ENCODE measurements at regions not wholly inside any gene's neighbourhood (a gene's known extent, or its start where the extent isn't known, plus 50 kb on each side); places are given as distances from the start of the nearest gene placed in this dataset.

DNA sequence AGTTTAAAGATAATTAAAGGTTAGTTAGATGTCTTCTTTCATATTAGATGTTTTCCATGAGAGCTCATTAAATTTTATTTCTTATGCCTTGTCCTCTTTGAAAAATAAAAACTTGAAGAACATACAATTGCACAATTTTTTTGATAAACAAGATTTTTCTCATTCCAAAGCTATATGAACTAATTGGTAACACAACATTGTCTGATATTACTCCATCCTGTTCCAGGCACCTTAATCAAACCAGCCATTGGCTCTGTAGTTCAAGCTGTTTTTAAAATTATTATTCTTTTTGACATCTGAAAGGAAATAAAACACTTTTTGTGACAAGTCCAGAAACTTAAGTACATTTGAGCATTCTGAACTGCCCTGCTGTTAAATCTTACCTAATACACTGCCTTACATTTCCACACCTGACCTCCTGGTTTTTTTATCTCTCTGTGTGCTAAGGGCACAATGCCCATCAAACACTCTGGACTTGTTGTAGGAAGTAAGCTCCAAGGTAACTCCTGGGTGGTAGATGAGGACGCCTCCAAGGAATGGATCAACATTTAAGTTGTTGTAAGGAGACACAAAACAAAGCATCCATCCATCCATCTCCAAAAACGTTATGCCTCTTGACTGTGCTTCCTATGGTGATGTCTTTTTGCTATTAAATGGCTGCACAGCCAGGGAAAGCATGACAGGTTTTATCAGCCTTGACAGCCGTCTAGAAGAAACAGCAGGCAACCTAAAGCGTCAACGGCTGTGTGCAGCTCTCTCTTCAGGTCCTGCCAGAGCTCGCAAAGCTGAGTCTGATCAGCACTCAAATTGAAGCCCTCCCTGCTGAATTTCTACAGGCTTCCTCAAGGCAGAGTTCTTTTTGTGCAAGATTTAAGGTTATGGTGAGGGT lies 449.9 kb upstream of the FLRT2 start:
- DNase-seq (ENCODE audit: extremely low spot score, insufficient read length, low read depth) (no peak), FAIRE-seq (no peak)

DNA sequence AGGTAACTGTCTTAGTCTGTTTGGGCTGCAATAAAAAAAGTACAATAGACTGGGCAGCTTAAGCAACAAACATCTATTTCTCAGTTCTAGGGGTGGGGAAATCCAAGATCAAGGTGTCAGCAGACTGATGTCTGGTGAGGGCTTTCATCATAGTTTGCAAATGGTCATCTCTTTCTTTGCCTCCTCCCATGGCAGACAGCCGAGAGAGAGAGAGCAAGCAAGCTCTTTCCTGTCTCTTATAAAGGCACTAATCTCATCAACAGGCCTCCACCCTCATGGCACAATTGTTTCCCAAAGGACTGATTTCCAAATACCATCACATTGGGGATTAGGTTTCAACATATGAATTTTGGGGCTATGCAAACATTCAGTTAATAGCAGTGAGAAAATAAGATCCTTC lies 445.6 kb upstream of the FLRT2 start:
- DNase-seq (ENCODE audit: extremely low spot score, insufficient read length, low read depth): no peak
- no peak for FAIRE-seq

DNA sequence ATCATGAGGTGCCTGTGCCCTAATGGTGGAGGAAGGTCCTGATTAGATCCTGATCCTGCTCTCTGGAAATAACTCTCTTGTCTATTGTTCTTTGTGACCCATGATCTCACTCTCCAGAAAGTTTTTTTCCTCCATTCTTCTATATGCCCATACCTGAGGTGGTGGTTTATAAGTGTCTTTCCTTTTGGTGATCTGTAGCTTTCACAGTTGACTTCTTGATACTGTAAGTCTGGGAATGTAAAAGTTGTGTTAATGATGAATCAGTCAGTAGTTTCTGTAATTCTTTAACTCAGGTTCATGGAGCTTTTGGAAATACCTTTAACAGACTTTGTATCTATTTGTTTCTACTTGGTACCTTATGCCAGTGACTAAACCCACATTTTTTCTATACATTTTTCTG lies 444.0 kb upstream of the FLRT2 start:
- no peak for FAIRE-seq
- DNase-seq (ENCODE audit: extremely low spot score, insufficient read length, low read depth): no peak

DNA sequence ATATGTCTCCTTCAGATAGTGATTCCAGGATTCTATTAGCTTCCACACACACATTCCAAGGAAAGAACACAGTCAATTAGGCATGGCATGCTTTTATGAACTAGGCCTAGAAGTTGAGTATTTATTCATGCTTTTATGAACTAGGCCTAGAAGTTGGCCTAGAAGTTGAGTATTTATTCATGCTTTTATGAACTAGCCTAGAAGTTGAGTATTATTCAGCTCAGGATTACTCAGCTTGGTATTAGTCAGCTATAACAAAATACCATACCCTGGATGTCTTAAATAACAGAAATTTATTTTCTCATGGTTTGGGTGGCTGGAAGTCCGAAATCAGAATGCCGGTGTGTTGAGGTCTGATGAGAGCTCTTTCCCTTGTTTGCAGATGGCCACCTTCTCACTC lies 442.7 kb upstream of the FLRT2 start:
- FAIRE-seq (no peak), DNase-seq (ENCODE audit: extremely low spot score, insufficient read length, low read depth) (no peak)

DNA sequence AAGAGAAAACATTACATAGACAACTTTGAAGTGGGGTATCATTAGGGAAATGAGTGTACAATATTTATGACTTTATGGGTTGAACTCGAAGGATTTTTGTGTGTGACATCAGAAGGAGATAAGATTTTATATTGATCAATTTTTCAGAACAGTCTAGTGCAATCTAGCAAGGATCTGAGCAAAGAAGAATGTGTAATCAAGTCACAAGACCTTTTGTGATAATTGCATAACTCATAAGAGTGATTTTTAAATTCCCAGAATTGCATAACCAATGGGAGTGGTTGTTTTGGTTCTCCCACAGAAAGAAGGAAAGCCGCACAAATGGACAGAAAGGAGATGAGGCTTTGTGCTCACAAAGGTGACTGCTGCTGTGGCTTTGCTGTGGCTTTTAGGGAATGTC lies 441.8 kb upstream of the FLRT2 start:
- DNase-seq (ENCODE audit: extremely low spot score, insufficient read length, low read depth): no peak
- FAIRE-seq: no peak

DNA sequence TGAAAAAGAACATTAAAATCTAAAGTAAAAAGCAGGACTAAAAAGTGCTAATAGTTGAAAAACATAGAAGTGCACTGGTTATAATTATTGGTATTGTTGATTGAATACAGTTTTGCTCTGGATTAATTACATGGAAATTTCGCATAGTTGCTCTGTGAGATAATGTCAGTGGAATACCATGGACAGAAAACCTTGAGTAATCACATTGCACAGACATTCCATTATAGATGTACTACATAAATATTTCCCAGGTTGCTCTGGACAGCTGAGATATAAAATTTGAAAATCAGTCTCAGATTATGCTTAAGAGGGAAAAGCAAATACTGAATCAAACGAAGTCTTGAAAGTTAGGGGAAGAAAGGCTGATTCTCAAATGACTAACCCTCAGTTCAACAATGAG lies 439.3 kb upstream of the FLRT2 start:
- DNase-seq (ENCODE audit: extremely low spot score, insufficient read length, low read depth): no peak
- FAIRE-seq: no peak

DNA sequence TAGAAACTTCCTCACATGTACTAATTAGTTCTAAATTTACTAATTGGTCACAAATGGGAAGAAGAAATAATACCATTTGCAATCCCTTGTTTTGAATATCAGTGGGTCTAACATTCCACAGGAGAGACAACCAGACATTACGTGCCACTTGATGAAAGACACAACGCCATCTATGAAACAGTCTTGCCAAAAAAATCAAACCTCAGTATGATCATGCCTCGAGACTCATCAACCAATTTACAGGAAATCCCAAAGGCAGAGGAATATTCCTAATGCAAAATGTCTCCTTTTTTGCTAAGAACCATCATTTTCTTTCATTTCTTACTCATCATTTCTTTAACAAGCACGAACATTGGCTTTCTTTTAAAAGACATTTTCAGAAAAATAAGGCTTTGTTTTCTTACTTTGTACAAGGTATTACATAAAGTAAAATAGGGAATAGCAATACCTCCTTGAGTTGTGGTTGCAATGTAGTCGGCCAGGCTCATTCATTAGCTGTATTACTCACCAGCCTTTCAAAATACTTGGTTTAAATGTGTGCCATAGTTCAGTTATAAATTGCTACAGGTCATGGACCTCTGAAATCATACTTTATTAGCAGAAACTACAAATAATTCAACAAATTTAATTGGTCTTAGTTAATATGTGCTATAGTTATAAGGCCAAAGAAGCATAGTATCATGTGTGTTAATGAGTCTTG lies 436.2 kb upstream of the FLRT2 start:
- FAIRE-seq (no peak), DNase-seq (ENCODE audit: extremely low spot score, insufficient read length, low read depth) (no peak)

DNA sequence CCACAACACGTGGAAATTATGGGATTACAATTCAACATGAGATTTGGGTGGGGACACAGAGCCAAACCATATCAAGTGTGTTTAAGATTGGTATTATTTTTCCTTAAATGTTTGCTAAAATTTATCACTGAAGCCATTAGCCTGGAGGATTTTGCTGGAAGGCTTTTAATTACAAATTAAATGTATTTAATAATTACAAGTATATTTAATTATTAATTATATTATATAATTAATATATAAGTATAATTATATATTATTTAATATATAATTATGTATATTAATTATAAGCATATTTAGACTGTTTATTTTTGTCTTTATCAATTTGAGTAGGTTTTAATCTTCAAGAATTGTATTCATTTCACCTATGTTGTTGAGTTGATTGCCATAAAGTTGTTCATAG lies 427.4 kb upstream of the FLRT2 start:
- FAIRE-seq (no peak), DNase-seq (ENCODE audit: extremely low spot score, insufficient read length, low read depth) (no peak)

DNA sequence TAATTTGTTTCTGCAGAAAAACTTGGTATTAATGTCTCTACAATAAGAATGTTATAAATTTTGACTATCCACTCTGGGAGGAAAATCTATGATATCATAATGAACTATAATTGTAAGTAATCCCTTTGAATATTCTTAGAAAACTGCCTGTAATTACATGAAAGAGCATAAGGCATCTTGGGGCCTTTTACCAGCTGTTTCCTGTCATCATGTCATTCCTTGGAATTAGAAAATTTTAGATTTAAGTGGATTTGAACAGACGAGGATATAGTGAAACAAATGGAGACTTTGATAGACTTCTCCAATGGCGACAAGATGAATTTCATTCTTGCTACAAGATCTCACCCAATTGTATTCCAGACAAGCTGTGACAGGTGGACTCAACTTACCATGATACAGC lies 423.4 kb upstream of the FLRT2 start:
- no peak for FAIRE-seq
- DNase-seq (ENCODE audit: extremely low spot score, insufficient read length, low read depth): no peak

DNA sequence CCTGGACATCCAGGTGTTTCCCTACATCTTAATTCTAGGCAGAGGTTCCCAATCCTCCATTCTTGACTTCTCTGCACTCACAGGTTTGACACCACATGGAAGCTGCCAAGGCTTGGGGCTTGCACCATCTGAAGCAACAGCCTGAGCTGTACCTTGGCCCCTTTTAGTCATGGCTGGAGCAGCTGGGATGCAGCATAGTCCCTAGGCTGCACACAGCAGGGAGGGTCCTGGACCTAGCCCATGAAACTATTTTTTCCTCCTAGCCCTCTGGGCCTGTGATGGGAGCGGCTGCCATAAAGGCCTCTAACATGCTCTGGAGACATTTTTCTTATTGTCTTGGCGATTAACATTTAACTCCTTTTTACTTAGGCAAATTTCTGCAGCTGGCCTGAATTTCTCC lies 417.2 kb upstream of the FLRT2 start:
- FAIRE-seq (no peak), DNase-seq (ENCODE audit: extremely low spot score, insufficient read length, low read depth) (no peak)

DNA sequence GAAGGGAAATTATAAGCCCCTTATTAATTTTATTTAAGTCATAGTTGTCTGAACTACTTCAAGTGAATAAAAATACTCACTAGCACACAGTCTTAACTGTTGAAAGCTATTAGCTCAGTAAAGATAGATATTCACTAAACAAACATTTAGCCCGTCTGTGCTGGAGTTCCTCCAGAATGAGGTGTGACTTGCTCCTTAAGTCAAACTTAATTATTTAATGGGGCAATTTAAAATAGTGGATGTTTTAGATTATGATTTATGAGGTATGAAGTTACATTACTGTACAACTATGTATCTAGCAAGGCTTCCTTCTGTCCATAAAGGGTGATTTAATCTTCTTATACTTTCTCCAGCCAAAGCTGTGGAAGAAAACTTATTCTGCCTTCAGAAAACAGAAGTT lies 414.0 kb upstream of the FLRT2 start:
- FAIRE-seq: no peak
- no peak for DNase-seq (ENCODE audit: extremely low spot score, insufficient read length, low read depth)

DNA sequence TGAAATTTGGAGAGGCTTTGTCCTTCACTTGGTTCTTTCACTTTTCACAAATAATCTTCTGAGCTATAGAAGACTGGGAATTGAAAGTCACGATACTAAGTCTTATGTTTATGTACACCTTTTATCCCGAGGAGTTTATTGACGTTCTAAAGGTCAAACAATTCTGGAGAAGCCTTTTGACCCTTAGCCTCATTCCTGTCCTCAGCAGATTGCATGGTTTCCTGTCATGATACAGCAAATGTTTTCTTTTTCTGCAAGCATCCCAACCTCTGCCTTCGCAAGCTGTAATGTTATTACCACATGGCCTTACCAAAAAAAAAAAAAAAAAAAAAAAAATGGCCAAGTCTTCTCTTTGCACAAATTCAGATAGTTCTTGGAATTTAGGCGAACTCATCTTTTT lies 411.7 kb upstream of the FLRT2 start:
- FAIRE-seq: no peak
- no peak for DNase-seq (ENCODE audit: extremely low spot score, insufficient read length, low read depth)

DNA sequence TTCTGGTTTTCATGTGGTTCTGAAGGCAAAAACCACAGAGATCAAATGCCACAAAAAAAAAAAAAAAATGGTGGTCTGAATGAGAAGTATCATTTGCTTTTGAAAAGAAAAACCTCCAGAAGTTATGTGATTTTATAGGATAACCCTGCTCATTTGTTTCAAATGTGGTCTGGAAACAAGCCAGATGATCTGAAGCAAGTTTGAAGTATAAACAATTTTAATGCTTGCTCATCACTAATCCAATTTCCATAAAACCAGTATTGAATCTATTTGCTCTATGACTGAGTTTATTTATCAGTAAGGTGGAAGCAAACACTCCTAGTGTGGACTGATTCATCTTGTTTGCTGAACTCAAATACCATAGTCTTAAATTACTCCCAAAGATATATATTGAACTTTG lies 407.3 kb upstream of the FLRT2 start:
- no peak for DNase-seq (ENCODE audit: extremely low spot score, insufficient read length, low read depth)
- FAIRE-seq: no peak

DNA sequence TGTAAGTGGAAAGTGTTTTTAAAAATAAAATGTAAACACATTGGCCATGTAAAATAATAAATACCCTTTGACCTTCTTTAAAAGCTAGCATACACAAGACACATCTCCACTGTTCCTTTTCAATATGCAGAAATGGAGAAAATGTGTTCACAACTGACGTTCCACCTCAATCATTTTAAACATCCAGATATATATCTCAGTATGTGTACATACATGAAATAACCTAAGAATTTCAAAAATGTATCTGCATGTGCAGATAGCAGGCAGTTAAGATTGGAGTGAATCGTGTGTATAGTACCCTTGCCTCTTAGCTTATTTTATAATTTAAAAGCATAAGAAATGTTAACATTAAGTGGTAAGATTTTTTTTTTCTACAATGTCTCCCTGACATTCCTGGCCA lies 406.2 kb upstream of the FLRT2 start:
- FAIRE-seq (no peak), DNase-seq (ENCODE audit: extremely low spot score, insufficient read length, low read depth) (no peak)

DNA sequence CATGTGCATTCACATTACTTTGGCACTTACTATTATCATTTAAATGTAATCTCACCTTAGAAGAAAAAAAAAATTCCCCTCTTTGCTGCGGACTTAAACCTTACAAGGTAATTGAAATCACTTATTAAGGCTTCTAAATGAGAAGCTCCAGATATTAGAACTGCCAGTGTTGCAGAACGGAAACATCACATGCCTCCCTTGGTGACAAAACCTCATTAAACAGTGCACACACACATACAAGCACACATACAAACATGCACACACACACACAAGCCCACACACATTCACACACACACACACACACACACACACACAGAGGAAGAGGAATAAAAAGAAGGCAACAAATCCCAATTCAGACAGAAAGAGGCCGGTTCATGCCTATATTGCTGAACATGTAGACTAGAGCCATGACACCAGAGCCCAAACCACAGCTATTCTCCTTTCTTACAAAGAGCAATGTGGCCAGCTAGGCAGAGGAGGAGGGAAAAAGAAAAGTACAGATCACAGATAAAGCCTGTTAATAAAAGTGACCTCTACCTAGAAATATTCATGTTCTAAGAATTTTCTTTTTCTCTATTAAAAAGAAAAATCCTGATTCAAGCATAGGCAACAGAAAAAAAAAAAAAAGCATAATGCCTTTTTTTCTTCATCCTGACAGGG lies 405.2 kb upstream of the FLRT2 start:
- DNase-seq (ENCODE audit: extremely low spot score, insufficient read length, low read depth) (no peak), FAIRE-seq (no peak)

DNA sequence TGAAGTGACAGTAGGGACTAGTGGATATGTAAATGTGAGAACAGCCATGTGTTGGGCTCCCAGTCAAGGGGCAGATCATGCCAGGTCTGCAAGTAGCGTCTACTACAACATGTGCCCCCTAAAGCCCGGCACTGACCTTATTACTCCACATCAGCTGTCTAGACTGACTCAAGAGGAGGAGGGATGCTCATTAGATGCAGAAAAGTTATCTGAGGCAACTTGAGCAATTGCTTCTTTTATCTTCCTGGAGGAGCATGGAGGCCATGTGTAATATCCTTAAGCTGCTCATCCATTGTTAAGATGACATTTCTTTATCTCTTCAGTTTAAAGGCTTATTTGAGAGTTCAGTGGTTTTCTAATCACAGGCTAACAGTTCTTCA lies 404.7 kb upstream of the FLRT2 start:
- FAIRE-seq: no peak

DNA sequence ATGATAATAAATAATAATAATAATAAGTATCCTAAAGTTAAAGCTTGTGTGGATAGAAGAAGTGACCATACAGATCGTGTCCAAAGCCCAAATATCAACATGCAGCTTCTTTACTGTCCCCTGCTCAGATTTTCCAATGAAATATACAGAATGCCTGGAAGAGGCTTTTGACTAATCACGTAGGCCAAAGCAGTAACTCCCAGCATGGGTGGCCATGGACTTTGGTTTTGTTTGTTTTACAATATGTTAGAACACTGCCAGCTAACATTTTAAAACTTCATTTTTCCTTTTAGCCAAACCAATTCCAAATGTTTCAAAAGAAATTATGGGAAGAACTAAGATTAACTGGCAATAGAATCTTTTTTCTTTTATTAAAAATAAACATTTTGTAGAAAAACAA lies 400.0 kb upstream of the FLRT2 start:
- FAIRE-seq: no peak
- DNase-seq (ENCODE audit: extremely low spot score, insufficient read length, low read depth): no peak

More for the DNA sequence above, 404.7 kb upstream of the FLRT2 start:
- no peak for DNase-seq (ENCODE audit: extremely low spot score, insufficient read length, low read depth)

DNA sequence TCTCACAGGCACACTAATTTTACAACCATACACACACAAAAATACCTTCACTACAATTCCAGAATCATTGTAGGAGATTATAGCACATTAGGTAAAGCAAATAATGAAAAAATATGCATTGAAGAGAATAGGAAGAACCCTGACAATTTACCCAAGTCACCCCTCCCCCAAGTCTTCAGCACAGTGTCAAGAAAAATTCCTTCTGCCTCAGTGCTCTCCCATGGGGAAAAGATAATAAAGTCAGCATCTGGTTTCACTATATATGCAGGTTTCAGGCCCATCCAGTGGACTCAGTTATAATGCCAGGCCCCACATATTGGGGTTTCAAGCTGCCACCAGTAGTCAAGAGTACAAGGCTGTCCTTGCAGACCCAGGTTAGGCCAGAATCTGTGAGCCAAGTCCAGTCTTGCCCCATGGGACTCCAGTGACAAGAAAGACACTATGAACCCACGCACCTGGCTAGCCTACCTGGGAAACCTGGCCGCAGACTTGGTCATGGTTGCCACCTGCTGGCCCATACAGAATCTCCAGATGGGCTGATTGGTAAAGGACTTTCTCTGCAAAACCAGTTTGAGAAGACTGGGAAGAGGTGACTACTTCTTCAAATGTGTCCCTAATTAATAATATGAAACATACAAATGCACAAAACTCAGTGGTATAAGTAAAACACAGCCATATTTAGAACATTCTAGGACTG lies 398.6 kb upstream of the FLRT2 start:
- FAIRE-seq: no peak
- no peak for DNase-seq (ENCODE audit: extremely low spot score, insufficient read length, low read depth)

DNA sequence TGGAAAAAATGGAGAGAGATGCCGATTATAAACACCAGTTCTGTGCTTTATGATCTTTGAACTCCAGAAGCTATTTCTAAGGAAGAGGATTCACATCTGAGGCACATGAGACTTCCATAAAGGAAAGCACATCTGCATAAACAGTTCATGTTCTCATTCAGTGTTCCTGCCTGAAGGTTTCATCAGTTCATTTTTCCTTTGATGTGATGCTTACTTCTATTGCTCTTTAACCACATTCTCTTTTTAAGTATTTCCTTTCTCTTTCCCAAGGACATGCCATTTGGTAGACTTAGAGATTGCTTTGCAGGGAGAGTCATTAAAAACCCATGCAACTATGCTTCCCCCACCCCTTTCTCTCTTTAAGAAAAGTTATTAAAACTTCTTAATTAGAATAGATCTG lies 387.0 kb upstream of the FLRT2 start:
- DNase-seq (ENCODE audit: extremely low spot score, insufficient read length, low read depth): no peak
- FAIRE-seq: no peak

DNA sequence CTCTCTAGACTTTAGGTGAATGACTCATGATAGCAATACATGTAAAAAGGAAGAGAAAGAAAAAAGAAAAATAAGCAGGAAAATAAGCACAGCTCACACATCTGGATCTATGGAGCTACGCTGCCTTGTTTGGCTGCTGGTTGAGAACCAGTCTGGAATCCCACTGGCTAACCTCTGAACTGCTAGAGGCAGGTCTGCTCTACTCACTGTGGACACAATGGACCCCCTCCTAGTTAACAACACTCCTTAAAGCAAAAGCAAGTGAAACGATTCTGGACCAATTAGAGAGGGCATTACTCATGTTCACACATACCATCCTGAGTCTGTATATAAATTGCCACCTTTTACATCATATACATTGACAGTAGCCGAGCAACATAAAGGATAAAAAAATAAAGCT lies 383.2 kb upstream of the FLRT2 start:
- no peak for DNase-seq (ENCODE audit: extremely low spot score, insufficient read length, low read depth)
- no peak for FAIRE-seq

DNA sequence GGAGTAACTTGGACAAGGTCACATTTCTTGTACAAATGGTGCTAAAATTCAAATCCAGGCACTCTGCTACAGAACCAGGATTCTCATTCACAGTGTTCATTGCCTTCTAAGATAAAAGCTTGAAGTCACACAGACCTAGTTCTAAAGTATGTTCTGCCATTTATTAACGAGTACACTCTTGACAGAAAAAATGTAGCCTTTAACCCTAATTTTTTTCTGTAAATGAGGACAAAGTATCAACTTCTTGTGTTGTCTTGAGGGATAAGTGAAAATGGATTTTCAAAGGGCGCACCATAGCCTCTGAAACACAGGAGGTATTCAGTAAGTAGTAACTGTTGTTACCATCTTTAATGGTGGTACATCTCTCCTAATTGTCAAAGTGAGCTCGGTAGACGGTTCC lies 379.8 kb upstream of the FLRT2 start:
- FAIRE-seq: no peak

More for the DNA sequence above, 379.8 kb upstream of the FLRT2 start:
- DNase-seq (ENCODE audit: extremely low spot score, insufficient read length, low read depth): no peak
